ENCODE measurements at regions not wholly inside any gene's neighbourhood (a gene's known extent, or its start where the extent isn't known, plus 50 kb on each side); places are given as distances from the start of the nearest gene placed in this dataset.
"Not testable (repeated sequence)": the region's sequence is repeated elsewhere in the genome, so short reads cannot be mapped to it uniquely, and the experiment has no call there.

- no peaks in the 10 kb centered on the region for H3K36me3 Mint-ChIP-seq (ENCODE audit: low read depth)
- H3K4me3 Mint-ChIP-seq: no peak overlapping the region
- H3K27me3 Mint-ChIP-seq: no peaks in the 10 kb centered on the region
- TF ChIP-seq CTCF (IDR thresholded peaks at IDR 0.05): no peak
- intact Hi-C loops (cut with micrococcal nuclease): no loop called here
- no peaks in the 10 kb centered on the region for H3K4me1 Mint-ChIP-seq
- POLR2A ChIA-PET: no interaction called here
- H3K9me3 Mint-ChIP-seq: peaks cover 7% of the 10 kb centered on the region
- ATAC-seq (ENCODE audit: low read depth): no peak
- no peak overlapping the region for H3K27ac Mint-ChIP-seq
- CTCF ChIA-PET: no interaction called here
- DNase-seq: no peak
These were observed 181.1 kb upstream of the ELAVL2 start for GRCh38 chr9:24007185-24007584.

GRCh38 chr9:23991874-23992273 lies 165.8 kb upstream of the ELAVL2 start:
- ATAC-seq (ENCODE audit: low read depth); DNase-seq; CTCF ChIA-PET; H3K27me3 Mint-ChIP-seq; H3K9me3 Mint-ChIP-seq; POLR2A ChIA-PET; intact Hi-C loops (cut with micrococcal nuclease); H3K4me1 Mint-ChIP-seq; H3K27ac Mint-ChIP-seq; H3K4me3 Mint-ChIP-seq; H3K36me3 Mint-ChIP-seq (ENCODE audit: low read depth): not testable (repeated sequence)

GRCh38 chr9:23979491-23979890 lies 153.5 kb upstream of the ELAVL2 start:
- H3K36me3 Mint-ChIP-seq (ENCODE audit: low read depth): no peaks in the 10 kb centered on the region
- H3K27ac Mint-ChIP-seq: no peak overlapping the region
- H3K4me1 Mint-ChIP-seq: no peaks in the 10 kb centered on the region
- CTCF ChIA-PET: no interaction called here
- intact Hi-C loops (cut with micrococcal nuclease): no loop called here
- no peak for ATAC-seq (ENCODE audit: low read depth)
- DNase-seq: no peak
- H3K27me3 Mint-ChIP-seq: no peaks in the 10 kb centered on the region
- H3K9me3 Mint-ChIP-seq: peaks cover 12% of the 10 kb centered on the region
- no peak for TF ChIP-seq CTCF (IDR thresholded peaks at IDR 0.05)
- POLR2A ChIA-PET: no interaction called here
- H3K4me3 Mint-ChIP-seq: no peak overlapping the region

GRCh38 chr9:23962101-23962500 lies 136.1 kb upstream of the ELAVL2 start:
- Mint-ChIP-seq H3K9me3 (peaks cover 26% of the 10 kb centered on the region), H3K4me3 (no peak overlapping the region), H3K27ac (no peak overlapping the region), H3K4me1 (no peaks in the 10 kb centered on the region), H3K27me3 (no peaks in the 10 kb centered on the region), H3K36me3 (ENCODE audit: low read depth) (no peaks in the 10 kb centered on the region)
- DNase-seq: no peak
- ChIA-PET CTCF (no interaction called here), POLR2A (no interaction called here)
- TF ChIP-seq CTCF (IDR thresholded peaks at IDR 0.05): no peak
- ATAC-seq (ENCODE audit: low read depth): no peak
- intact Hi-C loops (cut with micrococcal nuclease): no loop called here

GRCh38 chr9:23945897-23946296 lies 119.9 kb upstream of the ELAVL2 start:
- ATAC-seq (ENCODE audit: low read depth) (no peak), DNase-seq (no peak)
- intact Hi-C loops (cut with micrococcal nuclease): no loop called here
- H3K36me3 Mint-ChIP-seq (ENCODE audit: low read depth): no peaks in the 10 kb centered on the region
- no peak overlapping the region for H3K27ac Mint-ChIP-seq
- H3K4me3 Mint-ChIP-seq: no peak overlapping the region
- H3K9me3 Mint-ChIP-seq: peaks cover 19% of the 10 kb centered on the region
- H3K4me1 Mint-ChIP-seq: no peaks in the 10 kb centered on the region
- no peak for TF ChIP-seq CTCF (IDR thresholded peaks at IDR 0.05)
- CTCF ChIA-PET: no interaction called here
- no peaks in the 10 kb centered on the region for H3K27me3 Mint-ChIP-seq
- POLR2A ChIA-PET: no interaction called here

GRCh38 chr9:23941051-23941450 lies 115.0 kb upstream of the ELAVL2 start:
- ATAC-seq (ENCODE audit: low read depth) (no peak), DNase-seq (no peak)
- no peaks in the 10 kb centered on the region for H3K27me3 Mint-ChIP-seq
- CTCF ChIA-PET: no interaction called here
- no peaks in the 10 kb centered on the region for H3K4me1 Mint-ChIP-seq
- TF ChIP-seq CTCF (IDR thresholded peaks at IDR 0.05): no peak
- intact Hi-C loops (cut with micrococcal nuclease): no loop called here
- peaks cover 16% of the 10 kb centered on the region for H3K9me3 Mint-ChIP-seq
- H3K4me3 Mint-ChIP-seq: no peak overlapping the region
- no peaks in the 10 kb centered on the region for H3K36me3 Mint-ChIP-seq (ENCODE audit: low read depth)
- H3K27ac Mint-ChIP-seq: no peak overlapping the region
- POLR2A ChIA-PET: no interaction called here
